SK-N-SH (cell line): ENCODE measurements at regions not wholly inside any gene's neighbourhood (a gene's known extent, or its start where the extent isn't known, plus 50 kb on each side); places are given as distances from the start of the nearest gene placed in this dataset.

Experiments used
- CTCF ChIA-PET: fragments of 300-600, 350-600 bp; formaldehyde crosslinking; extraction: SDS; loops from one replicate; lab custom pipeline; 2021; lab: Yijun Ruan, JAX
- POLR2A ChIA-PET: fragments of 350-600 bp; sonication (Branson Sonifier 250); formaldehyde crosslinking; extraction: SDS; loops from one replicate; lab custom pipeline; 2020; ENCODE audit warnings: antibody characterized with exemption, inconsistent platforms; lab: Yijun Ruan, JAX
- DNase-seq: peaks from one replicate; pipeline ENCODE4 v3.0.0; 2012
- H2AFZ ChIP-seq: fragments of 200-600 bp; sonication (generic); 2 replicates; pipeline ENCODE4 v1.8.1; 2016; ENCODE audit warnings: antibody characterized with exemption, mild to moderate bottlenecking, low read depth
- H3F3A ChIP-seq: fragments of 200-600 bp; sonication (generic); replicated peaks from 2 replicates; pipeline ENCODE3; 2016; ENCODE audit warnings: antibody characterized with exemption, mild to moderate bottlenecking; ENCODE audit not compliant: insufficient read depth
- H3K27ac ChIP-seq, 2 experiments: fragments of 200-500 bp in 1 of 2; fragments of 200-600 bp in 1 of 2; sonication (Bioruptor generic) in 1 of 2; sonication (generic), shearing (Covaris generic) in 1 of 2; 2 replicates each; pipeline versions ENCODE4 v1.5.1 to v1.6.1; 2014 to 2016; ENCODE audit warnings: low read depth in 2 of 2, inconsistent platforms in 1 of 2, low read length in 1 of 2, mild to moderate bottlenecking in 1 of 2, mixed read lengths in 1 of 2
- H3K27me3 ChIP-seq: fragments of 200-600 bp; sonication (generic), shearing (Covaris generic); 2 replicates; pipeline ENCODE4 v1.6.1; 2016; ENCODE audit warnings: mixed run types; ENCODE audit not compliant: insufficient read depth
- H3K36me3 ChIP-seq, 2 experiments: fragments of 200-500 bp in 1 of 2; fragments of 200-600 bp in 1 of 2; sonication (Bioruptor generic) in 1 of 2; sonication (generic) in 1 of 2; replicated peaks in 1 of 2; 2 replicates each; pipeline versions ENCODE3 to v1.5.1; 2014 to 2016; ENCODE audit warnings: low read length in 1 of 2, mild to moderate bottlenecking in 1 of 2; ENCODE audit not compliant: insufficient read depth in 2 of 2, control insufficient read depth in 1 of 2
- H3K4me1 ChIP-seq, 2 experiments: fragments of 200-500 bp in 1 of 2; fragments of 200-600 bp in 1 of 2; sonication (Bioruptor generic) in 1 of 2; sonication (generic), shearing (Covaris generic) in 1 of 2; 2 replicates each; pipeline versions ENCODE4 v1.5.1 to v1.6.1; 2014 to 2016; ENCODE audit warnings: low read depth in 1 of 2, low read length in 1 of 2, mixed run types in 1 of 2; ENCODE audit not compliant: insufficient read depth in 2 of 2, control insufficient read depth in 1 of 2
- H3K4me2 ChIP-seq: fragments of 200-600 bp; sonication (generic), shearing (Covaris generic); 2 replicates; pipeline ENCODE4 v1.6.1; 2017; ENCODE audit warnings: mixed run types
- H3K4me3 ChIP-seq, 2 experiments: fragments of 200-500 bp in 1 of 2; fragments of 200-600 bp in 1 of 2; sonication (Bioruptor generic) in 1 of 2; sonication (generic), shearing (Covaris generic) in 1 of 2; 2 replicates each; pipeline versions ENCODE4 v1.5.1 to v1.8.1; 2014 to 2016; ENCODE audit warnings: low read depth in 2 of 2, inconsistent platforms in 1 of 2, low read length in 1 of 2, mild to moderate bottlenecking in 1 of 2, mixed read lengths in 1 of 2, moderate library complexity in 1 of 2
- H3K79me2 ChIP-seq: fragments of 200-600 bp; sonication (generic); 2 replicates; pipeline ENCODE4 v1.8.1; 2017; ENCODE audit warnings: mild to moderate bottlenecking; ENCODE audit not compliant: insufficient read depth
- H3K9ac ChIP-seq: fragments of 200-600 bp; sonication (generic); 2 replicates; pipeline ENCODE4 v1.6.1; 2017; ENCODE audit warnings: mixed run types
- H3K9me2 ChIP-seq: fragments of 200-600 bp; sonication (generic); 2 replicates; pipeline ENCODE4 v1.6.1; 2017; ENCODE audit warnings: mixed run types
- H3K9me3 ChIP-seq: fragments of 200-600 bp; sonication (generic); 2 replicates; pipeline ENCODE4 v1.6.1; 2017; ENCODE audit warnings: mixed run types, mild to moderate bottlenecking, moderate library complexity
- H4K20me1 ChIP-seq: fragments of 200-600 bp; sonication (generic); 2 replicates; pipeline ENCODE4 v1.6.1; 2017; ENCODE audit warnings: mild to moderate bottlenecking, mixed run types; ENCODE audit not compliant: insufficient read depth
- ELF1 ChIP-seq: IDR thresholded peaks from 2 replicates; pipeline ENCODE4 v1.4.0; 2012
- EZH2phosphoT487 ChIP-seq: fragments of 200-600 bp; sonication (generic); IDR thresholded peaks from 2 replicates; pipeline ENCODE4 v1.6.1; 2017; ENCODE audit warnings: low read depth, mixed run types, mild to moderate bottlenecking, antibody characterized with exemption, moderate library complexity, borderline replicate concordance
- FOSL2 ChIP-seq: IDR thresholded peaks from 2 replicates; pipeline ENCODE4 v1.4.0; 2012; ENCODE audit warnings: low read depth, mild to moderate bottlenecking, moderate library complexity, borderline replicate concordance
- GABPA ChIP-seq: IDR thresholded peaks from 2 replicates; pipeline ENCODE4 v1.4.0; 2012; ENCODE audit warnings: low read depth, mild to moderate bottlenecking
- MEF2A ChIP-seq: IDR thresholded peaks from 2 replicates; pipeline ENCODE4 v1.4.0; 2012; ENCODE audit warnings: low read depth, borderline replicate concordance
- MXI1 ChIP-seq: IDR thresholded peaks from 2 replicates; pipeline ENCODE4 v1.6.1; 2012; ENCODE audit warnings: mild to moderate bottlenecking, low read depth, low read length, improper control_type of control experiment
- NFIC ChIP-seq: IDR thresholded peaks from 2 replicates; pipeline ENCODE4 v1.4.0; 2012; ENCODE audit warnings: borderline replicate concordance
- POLR2AphosphoS5 ChIP-seq: IDR thresholded peaks from 2 replicates; pipeline ENCODE4 v1.6.1; 2012; ENCODE audit warnings: low read depth, low read length
- RAD21 ChIP-seq: IDR thresholded peaks from 2 replicates; pipeline ENCODE4 v1.6.1; 2012; ENCODE audit warnings: mild to moderate bottlenecking, low read length
- RCOR1 ChIP-seq: fragments of 150-350 bp; IDR thresholded peaks from 2 replicates; pipeline ENCODE4 v1.6.1; 2017; ENCODE audit warnings: antibody characterized with exemption, low read length
- RFX5 ChIP-seq: IDR thresholded peaks from 2 replicates; pipeline ENCODE4 v1.6.1; 2012; ENCODE audit warnings: mild to moderate bottlenecking, improper control_type of control experiment, low read length
- RXRA ChIP-seq: IDR thresholded peaks from 2 replicates; pipeline ENCODE4 v1.4.0; 2012; ENCODE audit warnings: low read depth, mild to moderate bottlenecking, borderline replicate concordance
- SIN3A ChIP-seq: IDR thresholded peaks from 2 replicates; pipeline ENCODE4 v1.6.1; 2012; ENCODE audit warnings: low read depth, mild to moderate bottlenecking, low read length, moderate library complexity, borderline replicate concordance
- TCF12 ChIP-seq: IDR thresholded peaks from 2 replicates; pipeline ENCODE4 v1.4.0; 2012
- USF1 ChIP-seq: IDR thresholded peaks from 2 replicates; pipeline ENCODE4 v1.4.0; 2012; ENCODE audit warnings: low read depth, borderline replicate concordance
- ZBTB33 ChIP-seq: IDR thresholded peaks from 2 replicates; pipeline ENCODE4 v1.4.0; 2012; ENCODE audit warnings: low read depth, borderline replicate concordance
- WGBS: methylation state at CpG from one replicate; pipeline ENCODE4 v1.1.6; 2017; ENCODE audit warnings: low lambda C conversion rate; 5-methylcytosine and 5-hydroxymethylcytosine counted together
- TF ChIP-seq, protein P1 (sequence below): fragments of 200-600 bp; sonication (generic); IDR thresholded peaks from 2 replicates; pipeline ENCODE4 v1.6.1; 2017; ENCODE audit warnings: antibody characterized with exemption, mild to moderate bottlenecking, moderate library complexity
- TF ChIP-seq, protein P2 (sequence below): IDR thresholded peaks from 2 replicates; pipeline ENCODE4; 2012
- TF ChIP-seq, protein P3 (sequence below): fragments of 150-350 bp; IDR thresholded peaks from 2 replicates; pipeline ENCODE4 v1.6.1; 2016; ENCODE audit warnings: mild to moderate bottlenecking, low read depth, low read length

DNA sequence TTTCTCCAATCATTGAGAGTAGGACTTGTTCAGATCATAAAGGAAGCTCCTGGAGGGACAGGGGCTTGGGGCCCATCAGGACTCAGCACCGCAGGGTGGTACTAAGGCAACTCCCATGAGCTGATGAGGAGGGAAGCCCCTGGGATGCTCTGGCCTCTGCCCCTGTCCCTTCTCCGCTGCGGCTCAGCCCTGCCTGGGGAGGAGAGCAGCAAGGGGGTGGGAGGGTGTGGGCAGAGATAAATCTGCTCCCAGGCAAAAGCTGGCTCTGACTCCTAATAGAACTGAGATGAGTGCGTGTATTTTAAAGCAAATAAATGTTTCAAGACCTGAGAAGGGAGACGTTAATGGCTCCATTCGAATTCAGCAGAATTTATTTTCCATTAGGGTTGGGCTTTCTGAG lies 52.0 kb upstream of the CHST11 start:
- Histone ChIP-seq H3K9ac (no peak overlapping the region), H3K9me3 (no peaks in the 10 kb centered on the region), H3K79me2 (no peaks in the 10 kb centered on the region), H4K20me1 (no peaks in the 10 kb centered on the region), H3K4me2 (no peak overlapping the region), H3F3A (no peaks in the 10 kb centered on the region)
- WGBS, result 85% methylated on average over 6 of the region's 6 CpGs
- TF ChIP-seq, protein P1, sequence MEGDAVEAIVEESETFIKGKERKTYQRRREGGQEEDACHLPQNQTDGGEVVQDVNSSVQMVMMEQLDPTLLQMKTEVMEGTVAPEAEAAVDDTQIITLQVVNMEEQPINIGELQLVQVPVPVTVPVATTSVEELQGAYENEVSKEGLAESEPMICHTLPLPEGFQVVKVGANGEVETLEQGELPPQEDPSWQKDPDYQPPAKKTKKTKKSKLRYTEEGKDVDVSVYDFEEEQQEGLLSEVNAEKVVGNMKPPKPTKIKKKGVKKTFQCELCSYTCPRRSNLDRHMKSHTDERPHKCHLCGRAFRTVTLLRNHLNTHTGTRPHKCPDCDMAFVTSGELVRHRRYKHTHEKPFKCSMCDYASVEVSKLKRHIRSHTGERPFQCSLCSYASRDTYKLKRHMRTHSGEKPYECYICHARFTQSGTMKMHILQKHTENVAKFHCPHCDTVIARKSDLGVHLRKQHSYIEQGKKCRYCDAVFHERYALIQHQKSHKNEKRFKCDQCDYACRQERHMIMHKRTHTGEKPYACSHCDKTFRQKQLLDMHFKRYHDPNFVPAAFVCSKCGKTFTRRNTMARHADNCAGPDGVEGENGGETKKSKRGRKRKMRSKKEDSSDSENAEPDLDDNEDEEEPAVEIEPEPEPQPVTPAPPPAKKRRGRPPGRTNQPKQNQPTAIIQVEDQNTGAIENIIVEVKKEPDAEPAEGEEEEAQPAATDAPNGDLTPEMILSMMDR, result no peak
- TF ChIP-seq MXI1 (no peak), TCF12 (no peak), GABPA (no peak), MEF2A (no peak), RFX5 (no peak), RAD21 (no peak), ELF1 (no peak), ZBTB33 (no peak), RXRA (no peak), USF1 (no peak), NFIC (no peak), POLR2AphosphoS5 (no peak), EZH2phosphoT487 (no peak), RCOR1 (no peak), SIN3A (no peak), FOSL2 (no peak)
- TF ChIP-seq, protein P2, sequence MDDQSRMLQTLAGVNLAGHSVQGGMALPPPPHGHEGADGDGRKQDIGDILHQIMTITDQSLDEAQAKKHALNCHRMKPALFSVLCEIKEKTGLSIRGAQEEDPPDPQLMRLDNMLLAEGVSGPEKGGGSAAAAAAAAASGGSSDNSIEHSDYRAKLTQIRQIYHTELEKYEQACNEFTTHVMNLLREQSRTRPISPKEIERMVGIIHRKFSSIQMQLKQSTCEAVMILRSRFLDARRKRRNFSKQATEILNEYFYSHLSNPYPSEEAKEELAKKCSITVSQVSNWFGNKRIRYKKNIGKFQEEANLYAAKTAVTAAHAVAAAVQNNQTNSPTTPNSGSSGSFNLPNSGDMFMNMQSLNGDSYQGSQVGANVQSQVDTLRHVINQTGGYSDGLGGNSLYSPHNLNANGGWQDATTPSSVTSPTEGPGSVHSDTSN, result no peak
- TF ChIP-seq, protein P3, sequence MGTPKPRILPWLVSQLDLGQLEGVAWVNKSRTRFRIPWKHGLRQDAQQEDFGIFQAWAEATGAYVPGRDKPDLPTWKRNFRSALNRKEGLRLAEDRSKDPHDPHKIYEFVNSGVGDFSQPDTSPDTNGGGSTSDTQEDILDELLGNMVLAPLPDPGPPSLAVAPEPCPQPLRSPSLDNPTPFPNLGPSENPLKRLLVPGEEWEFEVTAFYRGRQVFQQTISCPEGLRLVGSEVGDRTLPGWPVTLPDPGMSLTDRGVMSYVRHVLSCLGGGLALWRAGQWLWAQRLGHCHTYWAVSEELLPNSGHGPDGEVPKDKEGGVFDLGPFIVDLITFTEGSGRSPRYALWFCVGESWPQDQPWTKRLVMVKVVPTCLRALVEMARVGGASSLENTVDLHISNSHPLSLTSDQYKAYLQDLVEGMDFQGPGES, result no peak
- TF ChIP-seq, all 33 proteins: peak for 0
- peaks cover 0 to 12% of the 10 kb centered on the region in 2 experiments; a peak in 2 of 4 replicates for H3K4me1 ChIP-seq
- H3K27me3 ChIP-seq, result no peaks in the 10 kb centered on the region
- H3K36me3 ChIP-seq, result no peaks in the 10 kb centered on the region
- CTCF ChIA-PET, result interaction anchor here (2.1 kb wide), 1 partner anchor 23 kb away, joined by 10 read pairs; no protein-coding TSS in a partner anchor
- POLR2A ChIA-PET, result no interaction called here
- no peak for DNase-seq
- no peak overlapping the region for H2AFZ ChIP-seq
- H3K27ac ChIP-seq, result no peak overlapping the region
- no peaks in the 10 kb centered on the region for H3K9me2 ChIP-seq
- H3K4me3 ChIP-seq, result no peak overlapping the region
